ENCODE measurements at regions not wholly inside any gene's neighbourhood (a gene's known extent, or its start where the extent isn't known, plus 50 kb on each side); places are given as distances from the start of the nearest gene placed in this dataset.

DNA sequence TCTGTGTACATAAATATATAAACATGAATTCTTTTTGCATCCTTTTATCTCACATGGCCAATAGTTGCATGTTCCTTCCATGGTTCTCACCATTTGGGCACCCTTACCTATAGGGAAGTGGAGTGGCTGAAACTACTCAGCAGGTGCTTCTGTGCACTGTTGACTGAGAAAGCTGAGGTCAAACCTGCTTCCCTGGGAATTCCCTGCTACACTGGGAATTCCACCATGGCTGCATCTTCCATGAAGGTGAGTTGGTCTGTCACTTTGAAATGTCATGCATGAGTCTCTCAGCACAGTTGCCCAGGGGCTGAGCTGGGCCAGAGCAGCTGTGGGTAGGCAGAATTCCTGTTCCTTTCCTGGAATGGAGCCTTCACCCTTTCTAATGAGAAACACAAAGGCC is 193.8 kb upstream of the PRSS16 start:
- TF ChIP-seq, protein P1, sequence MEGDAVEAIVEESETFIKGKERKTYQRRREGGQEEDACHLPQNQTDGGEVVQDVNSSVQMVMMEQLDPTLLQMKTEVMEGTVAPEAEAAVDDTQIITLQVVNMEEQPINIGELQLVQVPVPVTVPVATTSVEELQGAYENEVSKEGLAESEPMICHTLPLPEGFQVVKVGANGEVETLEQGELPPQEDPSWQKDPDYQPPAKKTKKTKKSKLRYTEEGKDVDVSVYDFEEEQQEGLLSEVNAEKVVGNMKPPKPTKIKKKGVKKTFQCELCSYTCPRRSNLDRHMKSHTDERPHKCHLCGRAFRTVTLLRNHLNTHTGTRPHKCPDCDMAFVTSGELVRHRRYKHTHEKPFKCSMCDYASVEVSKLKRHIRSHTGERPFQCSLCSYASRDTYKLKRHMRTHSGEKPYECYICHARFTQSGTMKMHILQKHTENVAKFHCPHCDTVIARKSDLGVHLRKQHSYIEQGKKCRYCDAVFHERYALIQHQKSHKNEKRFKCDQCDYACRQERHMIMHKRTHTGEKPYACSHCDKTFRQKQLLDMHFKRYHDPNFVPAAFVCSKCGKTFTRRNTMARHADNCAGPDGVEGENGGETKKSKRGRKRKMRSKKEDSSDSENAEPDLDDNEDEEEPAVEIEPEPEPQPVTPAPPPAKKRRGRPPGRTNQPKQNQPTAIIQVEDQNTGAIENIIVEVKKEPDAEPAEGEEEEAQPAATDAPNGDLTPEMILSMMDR (IDR thresholded peaks at IDR 0.05), result no peak
- TF ChIP-seq POLR2A (IDR thresholded peaks at IDR 0.05), result no peak

All from thyroid gland (tissue), 4 donors.